Caco-2 (cell line): ENCODE measurements at regions not wholly inside any gene's neighbourhood (a gene's known extent, or its start where the extent isn't known, plus 50 kb on each side); places are given as distances from the start of the nearest gene placed in this dataset.

ENCODE experiments used
- BruUV-seq: library from RNA; stranded (reverse); fragments of 400-500 nt; replicated peaks from 2 replicates; lab custom pipeline; 2021; lab: Mats Ljungman, UMichigan
- CTCF ChIA-PET: fragments of 300-600 bp; sonication (Branson Sonifier 250); formaldehyde crosslinking; loops from one replicate; lab custom pipeline; 2022; ENCODE audit warnings: antibody characterized with exemption; lab: Charles Lee
- POLR2A ChIA-PET: fragments of 300-600 bp; sonication (Branson Sonifier 250); formaldehyde crosslinking; loops from one replicate; lab custom pipeline; 2022; ENCODE audit warnings: antibody characterized with exemption; lab: Charles Lee
- DNase-seq, 2 experiments: peaks; one replicate each; pipeline versions ENCODE4 v3.0.0 to v3.0.0-alpha.2; 2020 to 2022
- H3K27me3 ChIP-seq: replicated peaks from 2 replicates; pipeline ENCODE4 v1.6.0; 2011; ENCODE audit warnings: low read length; ENCODE audit not compliant: control insufficient read depth, insufficient read depth
- H3K36me3 ChIP-seq: 2 replicates; pipeline ENCODE4 v1.5.1; 2011; ENCODE audit warnings: low read length; ENCODE audit not compliant: control insufficient read depth, insufficient read depth
- H3K4me1 ChIP-seq: fragments of 250-450 bp; sonication (Bioruptor Pico); 2 replicates; pipeline ENCODE4 v1.5.1; 2020; ENCODE audit warnings: mild to moderate bottlenecking
- H3K4me3 ChIP-seq: 2 replicates; pipeline ENCODE4 v1.5.1; 2011; ENCODE audit warnings: low read depth, mild to moderate bottlenecking, control low read depth, low read length
- H3K9me3 ChIP-seq: fragments of 250-450 bp; sonication (Bioruptor Pico); 2 replicates; pipeline ENCODE4 v1.5.1; 2020; ENCODE audit warnings: mild to moderate bottlenecking, moderate library complexity
- H3K27ac Mint-ChIP-seq: one replicate; pipeline ENCODE4 v1.8.0; 2022; ENCODE audit warnings: mixed read lengths; ENCODE audit not compliant: unreplicated experiment
- H3K27me3 Mint-ChIP-seq: one replicate; pipeline ENCODE4 v1.8.0; 2022; ENCODE audit warnings: mixed read lengths; ENCODE audit not compliant: insufficient read depth, unreplicated experiment
- H3K36me3 Mint-ChIP-seq: one replicate; pipeline ENCODE4 v1.8.0; 2022; ENCODE audit warnings: mild to moderate bottlenecking, mixed read lengths; ENCODE audit not compliant: insufficient read depth, unreplicated experiment
- H3K4me1 Mint-ChIP-seq: one replicate; pipeline ENCODE4 v1.8.0; 2022; ENCODE audit warnings: low read depth, mixed read lengths; ENCODE audit not compliant: unreplicated experiment
- H3K4me3 Mint-ChIP-seq: one replicate; pipeline ENCODE4 v1.8.0; 2022; ENCODE audit warnings: mild to moderate bottlenecking, moderate library complexity, mixed read lengths; ENCODE audit not compliant: unreplicated experiment
- H3K9me3 Mint-ChIP-seq: one replicate; pipeline ENCODE4 v1.8.0; 2022; ENCODE audit warnings: mixed read lengths; ENCODE audit not compliant: unreplicated experiment
- intact Hi-C: fragments of 100-400 bp; cut with micrococcal nuclease; formaldehyde crosslinking; loops from one replicate; pipeline ENCODE4 v1.10.0; 2022; ENCODE audit not compliant: unreplicated experiment
- TF ChIP-seq, protein P1 (sequence below), 2 experiments: fragments of 200-600 bp in 1 of 2; IDR thresholded peaks; 1 replicate in 1 of 2; 2 replicates in 1 of 2; pipeline versions ENCODE4 v1.5.1 to v1.8.0; 2011 to 2022; ENCODE audit warnings: antibody characterized with exemption in 1 of 2, control low read depth in 1 of 2, inconsistent platforms in 1 of 2, low read depth in 1 of 2, low read length in 1 of 2, mild to moderate bottlenecking in 1 of 2, moderate library complexity in 1 of 2; ENCODE audit not compliant: insufficient read depth in 1 of 2, severe bottlenecking in 1 of 2, unreplicated experiment in 1 of 2

DNA sequence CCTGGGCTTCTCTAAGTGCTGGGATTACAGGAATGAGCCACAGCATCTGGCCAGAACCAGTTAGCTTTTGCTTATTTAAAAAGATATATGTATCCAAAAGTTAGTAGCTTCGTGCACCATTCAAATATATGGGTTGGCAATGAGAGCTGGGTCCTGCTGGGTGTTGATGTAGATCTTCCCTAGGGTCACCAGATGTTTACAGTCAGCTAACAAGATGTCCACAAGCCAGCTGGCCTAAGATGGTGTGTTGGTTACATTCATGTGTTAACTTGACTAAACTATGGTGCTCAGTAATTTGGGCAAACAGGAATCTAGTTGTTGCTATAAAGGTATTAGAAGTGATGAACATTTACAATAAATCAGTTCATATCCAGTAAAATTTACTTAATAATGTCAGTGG lies 948.6 kb upstream of the EDIL3 start:
- Mint-ChIP-seq H3K36me3 (no peaks in the 10 kb centered on the region), H3K27ac (no peak overlapping the region), H3K4me1 (no peaks in the 10 kb centered on the region), H3K27me3 (peaks cover 3% of the 10 kb centered on the region), H3K9me3 (no peaks in the 10 kb centered on the region), H3K4me3 (no peak overlapping the region)
- POLR2A ChIA-PET = no interaction called here
- CTCF ChIA-PET = no interaction called here
- no TSS peak for BruUV-seq
- no peak overlapping the region for H3K4me3 ChIP-seq
- no peaks in the 10 kb centered on the region for H3K27me3 ChIP-seq
- H3K4me1 ChIP-seq = no peaks in the 10 kb centered on the region
- intact Hi-C loops = no loop called here
- no peaks in the 10 kb centered on the region for H3K36me3 ChIP-seq
- TF ChIP-seq, protein P1, sequence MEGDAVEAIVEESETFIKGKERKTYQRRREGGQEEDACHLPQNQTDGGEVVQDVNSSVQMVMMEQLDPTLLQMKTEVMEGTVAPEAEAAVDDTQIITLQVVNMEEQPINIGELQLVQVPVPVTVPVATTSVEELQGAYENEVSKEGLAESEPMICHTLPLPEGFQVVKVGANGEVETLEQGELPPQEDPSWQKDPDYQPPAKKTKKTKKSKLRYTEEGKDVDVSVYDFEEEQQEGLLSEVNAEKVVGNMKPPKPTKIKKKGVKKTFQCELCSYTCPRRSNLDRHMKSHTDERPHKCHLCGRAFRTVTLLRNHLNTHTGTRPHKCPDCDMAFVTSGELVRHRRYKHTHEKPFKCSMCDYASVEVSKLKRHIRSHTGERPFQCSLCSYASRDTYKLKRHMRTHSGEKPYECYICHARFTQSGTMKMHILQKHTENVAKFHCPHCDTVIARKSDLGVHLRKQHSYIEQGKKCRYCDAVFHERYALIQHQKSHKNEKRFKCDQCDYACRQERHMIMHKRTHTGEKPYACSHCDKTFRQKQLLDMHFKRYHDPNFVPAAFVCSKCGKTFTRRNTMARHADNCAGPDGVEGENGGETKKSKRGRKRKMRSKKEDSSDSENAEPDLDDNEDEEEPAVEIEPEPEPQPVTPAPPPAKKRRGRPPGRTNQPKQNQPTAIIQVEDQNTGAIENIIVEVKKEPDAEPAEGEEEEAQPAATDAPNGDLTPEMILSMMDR (IDR thresholded peaks at IDR 0.05; ENCODE audit: insufficient read depth in 1 of 2, low read depth in 1 of 2, low read length in 1 of 2, severe bottlenecking in 1 of 2, unreplicated experiment in 1 of 2) = no peak
- DNase-seq = no peak
- no peaks in the 10 kb centered on the region for H3K9me3 ChIP-seq

DNA sequence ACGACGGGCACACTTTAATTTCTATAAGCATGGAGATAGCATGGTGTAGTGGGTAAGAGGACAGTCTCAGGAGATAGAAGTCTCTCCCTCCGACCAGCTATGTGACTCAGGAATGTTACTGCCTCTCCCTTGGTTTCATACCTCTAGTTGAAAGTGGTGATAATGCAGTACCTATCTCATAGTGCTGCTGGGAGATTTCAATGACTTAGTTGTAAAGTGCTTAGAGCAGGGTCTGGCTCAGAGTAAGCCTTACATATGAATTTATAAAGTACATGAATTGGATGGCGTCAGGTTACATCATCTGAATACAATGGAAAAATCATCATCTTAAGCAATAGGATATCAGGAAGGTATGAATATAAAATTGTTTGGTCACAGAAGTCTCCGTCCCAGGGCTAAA lies 952.8 kb upstream of the EDIL3 start:
- ChIA-PET POLR2A (no interaction called here), CTCF (no interaction called here)
- H3K27me3 Mint-ChIP-seq = peaks cover 3% of the 10 kb centered on the region
- H3K4me3 Mint-ChIP-seq = no peak overlapping the region
- Histone ChIP-seq H3K36me3 (no peaks in the 10 kb centered on the region), H3K4me3 (no peak overlapping the region), H3K4me1 (no peaks in the 10 kb centered on the region), H3K27me3 (no peaks in the 10 kb centered on the region), H3K9me3 (no peaks in the 10 kb centered on the region)
- no peak overlapping the region for H3K27ac Mint-ChIP-seq
- TF ChIP-seq, protein P1 (IDR thresholded peaks at IDR 0.05; ENCODE audit: insufficient read depth in 1 of 2, low read depth in 1 of 2, low read length in 1 of 2, severe bottlenecking in 1 of 2, unreplicated experiment in 1 of 2) = no peak
- no TSS peak for BruUV-seq
- H3K4me1 Mint-ChIP-seq = no peaks in the 10 kb centered on the region
- DNase-seq = no peak
- no peaks in the 10 kb centered on the region for H3K36me3 Mint-ChIP-seq
- intact Hi-C loops = no loop called here
- H3K9me3 Mint-ChIP-seq = no peaks in the 10 kb centered on the region

DNA sequence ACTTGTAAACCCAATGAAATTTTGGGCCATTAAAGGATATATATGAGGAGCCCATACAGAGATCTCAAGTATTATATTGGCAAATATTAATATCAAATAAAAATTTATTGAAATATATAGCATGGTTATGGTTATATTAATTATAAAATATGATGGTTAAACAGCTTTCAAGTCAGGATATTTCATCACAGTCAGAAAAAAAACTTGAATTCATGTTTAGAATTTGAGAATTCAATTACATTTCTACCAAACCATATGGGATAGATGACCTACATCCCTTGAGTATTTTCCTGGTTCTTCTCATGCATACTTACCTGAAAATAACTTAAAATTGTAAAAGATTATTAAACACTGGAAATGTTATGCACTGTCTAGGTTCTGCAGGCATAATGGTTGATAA lies 956.1 kb upstream of the EDIL3 start:
- POLR2A ChIA-PET = no interaction called here
- Mint-ChIP-seq H3K27ac (no peak overlapping the region), H3K4me1 (no peaks in the 10 kb centered on the region), H3K4me3 (no peak overlapping the region), H3K36me3 (no peaks in the 10 kb centered on the region), H3K27me3 (peaks cover 2% of the 10 kb centered on the region), H3K9me3 (no peaks in the 10 kb centered on the region)
- Histone ChIP-seq H3K36me3 (no peaks in the 10 kb centered on the region), H3K9me3 (no peaks in the 10 kb centered on the region), H3K4me3 (no peak overlapping the region), H3K27me3 (no peaks in the 10 kb centered on the region), H3K4me1 (no peaks in the 10 kb centered on the region)
- CTCF ChIA-PET = no interaction called here
- no TSS peak for BruUV-seq
- intact Hi-C loops = no loop called here
- DNase-seq = no peak
- TF ChIP-seq, protein P1 (IDR thresholded peaks at IDR 0.05; ENCODE audit: insufficient read depth in 1 of 2, low read depth in 1 of 2, low read length in 1 of 2, severe bottlenecking in 1 of 2, unreplicated experiment in 1 of 2) = no peak
